HepG2 (cell line): ENCODE measurements at regions not wholly inside any gene's neighbourhood (a gene's known extent, or its start where the extent isn't known, plus 50 kb on each side); places are given as distances from the start of the nearest gene placed in this dataset.

Experiments used
- GABPA ChIP-seq, 2 experiments: IDR thresholded peaks; 2 replicates each; pipeline ENCODE4 v1.6.1; 2011 to 2016; ENCODE audit warnings: low read depth in 2 of 2, low read length in 1 of 2, missing biosample characterization in 1 of 2, missing genetic modification characterization in 1 of 2
- HES4 ChIP-seq: sonication (generic); formaldehyde crosslinking; IDR thresholded peaks from 2 replicates; pipeline ENCODE4 v1.9.0; 2021; ENCODE audit warnings: mild to moderate bottlenecking, missing genetic modification reagents, borderline replicate concordance
- KDM5A ChIP-seq: fragments of 200-600 bp; sonication (generic); IDR thresholded peaks from 2 replicates; pipeline ENCODE4 v1.7.0; 2018; ENCODE audit warnings: antibody characterized with exemption, mild to moderate bottlenecking, low read length, borderline replicate concordance
- KDM6A ChIP-seq: IDR thresholded peaks from 2 replicates; pipeline ENCODE4 v1.6.1; 2016; ENCODE audit warnings: low read depth
- MED1 ChIP-seq: sonication (generic); formaldehyde crosslinking; IDR thresholded peaks from 2 replicates; pipeline ENCODE4 v1.4.0; 2020; ENCODE audit warnings: missing genetic modification reagents
- SOX13 ChIP-seq, 3 experiments: fragments of 450-650 bp in 1 of 3; sonication (generic) in 1 of 3; formaldehyde crosslinking in 1 of 3; IDR thresholded peaks in 2 of 3; conservative IDR thresholded peaks in 1 of 3; 2 replicates each; pipeline versions ENCODE4 v1.5.0 to v1.6.1; 2016 to 2020; ENCODE audit warnings: antibody characterized with exemption in 1 of 3, mild to moderate bottlenecking in 1 of 3, missing compliant biosample characterization in 1 of 3, missing genetic modification reagents in 1 of 3, moderate library complexity in 1 of 3
- SP5 ChIP-seq: IDR thresholded peaks from 2 replicates; pipeline ENCODE4 v1.6.1; 2016; ENCODE audit warnings: low read depth, borderline replicate concordance
- ZFP62 ChIP-seq: sonication (generic); formaldehyde crosslinking; IDR thresholded peaks from 2 replicates; pipeline ENCODE4 v1.4.0; 2020; ENCODE audit warnings: missing genetic modification reagents
- ZNF292 ChIP-seq: sonication (generic); formaldehyde crosslinking; IDR thresholded peaks from 2 replicates; pipeline ENCODE4 v1.8.1; 2022; ENCODE audit warnings: mild to moderate bottlenecking, low read depth, missing genetic modification reagents, borderline replicate concordance
- ZNF431 ChIP-seq: sonication (generic); formaldehyde crosslinking; IDR thresholded peaks from 2 replicates; pipeline ENCODE4 v1.9.0; 2022; ENCODE audit warnings: missing genetic modification reagents, low read depth, mild to moderate bottlenecking, borderline replicate concordance
- ZNF670 ChIP-seq: sonication (generic); formaldehyde crosslinking; IDR thresholded peaks from 2 replicates; pipeline ENCODE4 v1.8.0; 2022; ENCODE audit warnings: mild to moderate bottlenecking, missing genetic modification reagents, borderline replicate concordance
- ZSCAN30 ChIP-seq: sonication (generic); formaldehyde crosslinking; IDR thresholded peaks from 2 replicates; pipeline ENCODE4 v1.5.0; 2020; ENCODE audit warnings: mild to moderate bottlenecking, missing genetic modification reagents
- TF ChIP-seq, protein P1 (sequence below): IDR thresholded peaks from 2 replicates; pipeline ENCODE4 v1.6.1; 2012; ENCODE audit warnings: low read length, improper control_type of control experiment
- TF ChIP-seq, protein P2 (sequence below): sonication (generic); formaldehyde crosslinking; IDR thresholded peaks from 2 replicates; pipeline ENCODE4 v1.5.0; 2020; ENCODE audit warnings: mild to moderate bottlenecking, missing genetic modification reagents, borderline replicate concordance
- TF ChIP-seq, protein P3 (sequence below): sonication (generic); formaldehyde crosslinking; IDR thresholded peaks from 2 replicates; pipeline ENCODE4 v1.5.1; 2020; ENCODE audit warnings: mild to moderate bottlenecking, moderate library complexity, missing genetic modification reagents

DNA sequence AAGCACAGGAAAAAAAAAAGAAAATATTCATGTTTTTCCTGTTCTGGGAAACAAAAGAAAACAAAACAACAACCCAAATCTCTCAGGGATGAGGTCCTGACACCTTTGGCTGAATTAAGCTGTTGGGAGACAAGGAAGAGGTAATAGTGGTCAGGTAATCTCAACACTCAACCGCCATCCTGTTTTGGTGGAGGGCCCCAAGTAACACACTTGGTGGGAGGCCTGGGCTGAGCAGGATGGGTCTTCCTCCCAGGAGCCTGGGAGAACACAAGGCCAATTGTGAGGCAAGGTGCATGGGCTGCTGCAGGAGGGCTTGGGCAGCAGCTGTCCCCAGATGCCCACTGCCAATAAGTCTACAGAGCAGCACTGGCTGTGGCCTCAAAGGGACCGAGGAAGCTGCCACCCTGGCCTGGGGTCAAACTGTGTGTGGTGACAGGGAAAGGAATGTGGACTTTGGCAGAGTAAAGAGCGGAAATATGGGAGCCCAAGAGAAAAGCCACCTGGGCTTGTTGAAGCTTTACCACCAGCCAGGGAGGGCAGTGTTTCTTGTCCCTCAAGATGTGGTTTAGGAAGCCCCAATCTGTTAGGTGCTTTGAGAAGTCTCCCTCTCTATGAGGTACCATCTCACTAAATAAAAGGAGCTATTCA, 93.5 kb upstream of the SLC25A13 start (continued):
- TF ChIP-seq GABPA (IDR thresholded peaks at IDR 0.05; ENCODE audit: low read depth, low read length), result no peak
- peak; percentile 39; the same call in 1 of the 2 replicates for TF ChIP-seq GABPA (CRISPR knock-in tag; IDR thresholded peaks at IDR 0.05; ENCODE audit: low read depth)
- TF ChIP-seq, protein P1, sequence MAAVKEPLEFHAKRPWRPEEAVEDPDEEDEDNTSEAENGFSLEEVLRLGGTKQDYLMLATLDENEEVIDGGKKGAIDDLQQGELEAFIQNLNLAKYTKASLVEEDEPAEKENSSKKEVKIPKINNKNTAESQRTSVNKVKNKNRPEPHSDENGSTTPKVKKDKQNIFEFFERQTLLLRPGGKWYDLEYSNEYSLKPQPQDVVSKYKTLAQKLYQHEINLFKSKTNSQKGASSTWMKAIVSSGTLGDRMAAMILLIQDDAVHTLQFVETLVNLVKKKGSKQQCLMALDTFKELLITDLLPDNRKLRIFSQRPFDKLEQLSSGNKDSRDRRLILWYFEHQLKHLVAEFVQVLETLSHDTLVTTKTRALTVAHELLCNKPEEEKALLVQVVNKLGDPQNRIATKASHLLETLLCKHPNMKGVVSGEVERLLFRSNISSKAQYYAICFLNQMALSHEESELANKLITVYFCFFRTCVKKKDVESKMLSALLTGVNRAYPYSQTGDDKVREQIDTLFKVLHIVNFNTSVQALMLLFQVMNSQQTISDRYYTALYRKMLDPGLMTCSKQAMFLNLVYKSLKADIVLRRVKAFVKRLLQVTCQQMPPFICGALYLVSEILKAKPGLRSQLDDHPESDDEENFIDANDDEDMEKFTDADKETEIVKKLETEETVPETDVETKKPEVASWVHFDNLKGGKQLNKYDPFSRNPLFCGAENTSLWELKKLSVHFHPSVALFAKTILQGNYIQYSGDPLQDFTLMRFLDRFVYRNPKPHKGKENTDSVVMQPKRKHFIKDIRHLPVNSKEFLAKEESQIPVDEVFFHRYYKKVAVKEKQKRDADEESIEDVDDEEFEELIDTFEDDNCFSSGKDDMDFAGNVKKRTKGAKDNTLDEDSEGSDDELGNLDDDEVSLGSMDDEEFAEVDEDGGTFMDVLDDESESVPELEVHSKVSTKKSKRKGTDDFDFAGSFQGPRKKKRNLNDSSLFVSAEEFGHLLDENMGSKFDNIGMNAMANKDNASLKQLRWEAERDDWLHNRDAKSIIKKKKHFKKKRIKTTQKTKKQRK, result no peak
- peak; percentile 42; the same call in 1 of the 2 replicates for TF ChIP-seq SP5 (CRISPR knock-in tag)
- peak; percentile 99 for TF ChIP-seq KDM6A (CRISPR knock-in tag)
- TF ChIP-seq SOX13 (IDR thresholded peaks at IDR 0.05), result peak; percentile 76; the same call in 1 of the 2 replicates
- peak in 1 of 2 experiments; percentile 90; a peak in 2 of 4 replicates for TF ChIP-seq SOX13 (CRISPR knock-in tag; conservative IDR thresholded peaks at IDR 0.05 in 1 of 2, IDR thresholded peaks at IDR 0.05 in 1 of 2)
- TF ChIP-seq, protein P2, sequence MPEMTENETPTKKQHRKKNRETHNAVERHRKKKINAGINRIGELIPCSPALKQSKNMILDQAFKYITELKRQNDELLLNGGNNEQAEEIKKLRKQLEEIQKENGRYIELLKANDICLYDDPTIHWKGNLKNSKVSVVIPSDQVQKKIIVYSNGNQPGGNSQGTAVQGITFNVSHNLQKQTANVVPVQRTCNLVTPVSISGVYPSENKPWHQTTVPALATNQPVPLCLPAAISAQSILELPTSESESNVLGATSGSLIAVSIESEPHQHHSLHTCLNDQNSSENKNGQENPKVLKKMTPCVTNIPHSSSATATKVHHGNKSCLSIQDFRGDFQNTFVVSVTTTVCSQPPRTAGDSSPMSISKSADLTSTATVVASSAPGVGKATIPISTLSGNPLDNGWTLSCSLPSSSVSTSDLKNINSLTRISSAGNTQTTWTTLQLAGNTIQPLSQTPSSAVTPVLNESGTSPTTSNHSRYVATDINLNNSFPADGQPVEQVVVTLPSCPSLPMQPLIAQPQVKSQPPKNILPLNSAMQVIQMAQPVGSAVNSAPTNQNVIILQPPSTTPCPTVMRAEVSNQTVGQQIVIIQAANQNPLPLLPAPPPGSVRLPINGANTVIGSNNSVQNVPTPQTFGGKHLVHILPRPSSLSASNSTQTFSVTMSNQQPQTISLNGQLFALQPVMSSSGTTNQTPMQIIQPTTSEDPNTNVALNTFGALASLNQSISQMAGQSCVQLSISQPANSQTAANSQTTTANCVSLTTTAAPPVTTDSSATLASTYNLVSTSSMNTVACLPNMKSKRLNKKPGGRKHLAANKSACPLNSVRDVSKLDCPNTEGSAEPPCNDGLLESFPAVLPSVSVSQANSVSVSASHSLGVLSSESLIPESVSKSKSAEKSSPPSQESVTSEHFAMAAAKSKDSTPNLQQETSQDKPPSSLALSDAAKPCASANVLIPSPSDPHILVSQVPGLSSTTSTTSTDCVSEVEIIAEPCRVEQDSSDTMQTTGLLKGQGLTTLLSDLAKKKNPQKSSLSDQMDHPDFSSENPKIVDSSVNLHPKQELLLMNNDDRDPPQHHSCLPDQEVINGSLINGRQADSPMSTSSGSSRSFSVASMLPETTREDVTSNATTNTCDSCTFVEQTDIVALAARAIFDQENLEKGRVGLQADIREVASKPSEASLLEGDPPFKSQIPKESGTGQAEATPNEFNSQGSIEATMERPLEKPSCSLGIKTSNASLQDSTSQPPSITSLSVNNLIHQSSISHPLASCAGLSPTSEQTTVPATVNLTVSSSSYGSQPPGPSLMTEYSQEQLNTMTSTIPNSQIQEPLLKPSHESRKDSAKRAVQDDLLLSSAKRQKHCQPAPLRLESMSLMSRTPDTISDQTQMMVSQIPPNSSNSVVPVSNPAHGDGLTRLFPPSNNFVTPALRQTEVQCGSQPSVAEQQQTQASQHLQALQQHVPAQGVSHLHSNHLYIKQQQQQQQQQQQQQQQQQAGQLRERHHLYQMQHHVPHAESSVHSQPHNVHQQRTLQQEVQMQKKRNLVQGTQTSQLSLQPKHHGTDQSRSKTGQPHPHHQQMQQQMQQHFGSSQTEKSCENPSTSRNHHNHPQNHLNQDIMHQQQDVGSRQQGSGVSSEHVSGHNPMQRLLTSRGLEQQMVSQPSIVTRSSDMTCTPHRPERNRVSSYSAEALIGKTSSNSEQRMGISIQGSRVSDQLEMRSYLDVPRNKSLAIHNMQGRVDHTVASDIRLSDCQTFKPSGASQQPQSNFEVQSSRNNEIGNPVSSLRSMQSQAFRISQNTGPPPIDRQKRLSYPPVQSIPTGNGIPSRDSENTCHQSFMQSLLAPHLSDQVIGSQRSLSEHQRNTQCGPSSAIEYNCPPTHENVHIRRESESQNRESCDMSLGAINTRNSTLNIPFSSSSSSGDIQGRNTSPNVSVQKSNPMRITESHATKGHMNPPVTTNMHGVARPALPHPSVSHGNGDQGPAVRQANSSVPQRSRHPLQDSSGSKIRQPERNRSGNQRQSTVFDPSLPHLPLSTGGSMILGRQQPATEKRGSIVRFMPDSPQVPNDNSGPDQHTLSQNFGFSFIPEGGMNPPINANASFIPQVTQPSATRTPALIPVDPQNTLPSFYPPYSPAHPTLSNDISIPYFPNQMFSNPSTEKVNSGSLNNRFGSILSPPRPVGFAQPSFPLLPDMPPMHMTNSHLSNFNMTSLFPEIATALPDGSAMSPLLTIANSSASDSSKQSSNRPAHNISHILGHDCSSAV (CRISPR knock-in tag), result no peak
- TF ChIP-seq ZNF292, result peak; percentile 85
- TF ChIP-seq ZNF431 (CRISPR knock-in tag), result peak; percentile 84
- TF ChIP-seq HES4 (CRISPR knock-in tag), result no peak
- peak; percentile 93 for TF ChIP-seq MED1 (CRISPR knock-in tag)
- TF ChIP-seq ZNF670 (CRISPR knock-in tag), result peak; percentile 83
- no peak for TF ChIP-seq KDM5A
- TF ChIP-seq, protein P3, sequence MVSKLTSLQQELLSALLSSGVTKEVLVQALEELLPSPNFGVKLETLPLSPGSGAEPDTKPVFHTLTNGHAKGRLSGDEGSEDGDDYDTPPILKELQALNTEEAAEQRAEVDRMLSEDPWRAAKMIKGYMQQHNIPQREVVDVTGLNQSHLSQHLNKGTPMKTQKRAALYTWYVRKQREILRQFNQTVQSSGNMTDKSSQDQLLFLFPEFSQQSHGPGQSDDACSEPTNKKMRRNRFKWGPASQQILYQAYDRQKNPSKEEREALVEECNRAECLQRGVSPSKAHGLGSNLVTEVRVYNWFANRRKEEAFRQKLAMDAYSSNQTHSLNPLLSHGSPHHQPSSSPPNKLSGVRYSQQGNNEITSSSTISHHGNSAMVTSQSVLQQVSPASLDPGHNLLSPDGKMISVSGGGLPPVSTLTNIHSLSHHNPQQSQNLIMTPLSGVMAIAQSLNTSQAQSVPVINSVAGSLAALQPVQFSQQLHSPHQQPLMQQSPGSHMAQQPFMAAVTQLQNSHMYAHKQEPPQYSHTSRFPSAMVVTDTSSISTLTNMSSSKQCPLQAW, result peak; percentile 71
- TF ChIP-seq ZSCAN30 (CRISPR knock-in tag), result peak; percentile 43; the same call in 1 of the 2 replicates
- no peak for TF ChIP-seq ZFP62 (CRISPR knock-in tag)
